Fibroblast of pulmonary artery (primary cell): ENCODE measurements at regions not wholly inside any gene's neighbourhood (a gene's known extent, or its start where the extent isn't known, plus 50 kb on each side); places are given as distances from the start of the nearest gene placed in this dataset.

Experiments used
- DNase-seq: peaks from one replicate; pipeline ENCODE4 v3.0.0-alpha.2; 2010; ENCODE audit warnings: low read depth
- H3K4me3 ChIP-seq: replicated peaks from 2 replicates; pipeline ENCODE4 v1.5.1; 2011; ENCODE audit warnings: low read depth, mild to moderate bottlenecking, control low read depth, low read length, moderate library complexity
- CTCF ChIP-seq: IDR thresholded peaks from 2 replicates; pipeline ENCODE4 v1.5.1; 2011; ENCODE audit warnings: mild to moderate bottlenecking, control low read depth, low read length, inconsistent platforms; ENCODE audit errors: missing control alignments

GRCh38 chr1:192941722-192942411 lies 117.3 kb downstream of the UCHL5 start:
- no peak overlapping the region for H3K4me3 ChIP-seq
- no peak for DNase-seq
- TF ChIP-seq CTCF, result no peak

GRCh38 chr1:192943108-192943507 lies 116.1 kb downstream of the UCHL5 start:
- peak; percentile 65 for DNase-seq
- TF ChIP-seq CTCF, result no peak
- no peak overlapping the region for H3K4me3 ChIP-seq

GRCh38 chr1:192943522-192943921 lies 115.6 kb downstream of the UCHL5 start:
- no peak overlapping the region for H3K4me3 ChIP-seq
- no peak for DNase-seq
- TF ChIP-seq CTCF, result no peak

GRCh38 chr1:192945390-192946130 lies 113.6 kb downstream of the UCHL5 start:
- no peak overlapping the region for H3K4me3 ChIP-seq
- DNase-seq, result no peak
- no peak for TF ChIP-seq CTCF

- no peak for TF ChIP-seq CTCF
- peak; percentile 24 for DNase-seq
- H3K4me3 ChIP-seq, result no peak overlapping the region
Measured at GRCh38 chr1:192949783-192950182, 109.4 kb downstream of the UCHL5 start.

- no peak overlapping the region for H3K4me3 ChIP-seq
- no peak for TF ChIP-seq CTCF
- no peak for DNase-seq
Measured at GRCh38 chr1:192950926-192951325, 108.2 kb downstream of the UCHL5 start.
